ENCODE measurements at regions not wholly inside any gene's neighbourhood (a gene's known extent, or its start where the extent isn't known, plus 50 kb on each side); places are given as distances from the start of the nearest gene placed in this dataset.

DNA sequence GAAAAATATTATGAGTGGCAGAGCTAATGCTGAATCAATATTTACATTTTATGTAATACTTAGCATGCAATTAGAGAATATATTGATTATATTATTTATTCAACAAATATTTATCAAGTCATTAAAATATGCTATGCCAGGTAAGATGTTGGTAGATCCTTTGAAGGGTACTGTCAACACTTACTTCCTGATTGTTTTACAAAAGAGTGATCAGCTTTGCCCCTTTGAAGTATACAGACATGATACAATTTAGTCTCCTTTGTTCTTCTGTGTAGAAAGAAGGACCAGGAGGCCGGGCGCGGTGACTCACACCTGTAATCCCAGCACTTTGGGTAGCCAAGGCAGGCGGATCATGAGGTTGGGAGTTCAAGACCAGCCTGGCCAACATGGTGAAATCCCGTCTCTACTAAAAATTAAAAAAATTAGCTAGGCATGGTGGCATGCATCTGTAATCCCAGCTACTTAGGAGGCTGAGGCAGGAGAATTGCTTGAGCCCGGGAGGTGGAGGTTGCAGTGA, 73.9 kb upstream of the IFNG-AS1 start:
- DNase-seq = no peak

DNA sequence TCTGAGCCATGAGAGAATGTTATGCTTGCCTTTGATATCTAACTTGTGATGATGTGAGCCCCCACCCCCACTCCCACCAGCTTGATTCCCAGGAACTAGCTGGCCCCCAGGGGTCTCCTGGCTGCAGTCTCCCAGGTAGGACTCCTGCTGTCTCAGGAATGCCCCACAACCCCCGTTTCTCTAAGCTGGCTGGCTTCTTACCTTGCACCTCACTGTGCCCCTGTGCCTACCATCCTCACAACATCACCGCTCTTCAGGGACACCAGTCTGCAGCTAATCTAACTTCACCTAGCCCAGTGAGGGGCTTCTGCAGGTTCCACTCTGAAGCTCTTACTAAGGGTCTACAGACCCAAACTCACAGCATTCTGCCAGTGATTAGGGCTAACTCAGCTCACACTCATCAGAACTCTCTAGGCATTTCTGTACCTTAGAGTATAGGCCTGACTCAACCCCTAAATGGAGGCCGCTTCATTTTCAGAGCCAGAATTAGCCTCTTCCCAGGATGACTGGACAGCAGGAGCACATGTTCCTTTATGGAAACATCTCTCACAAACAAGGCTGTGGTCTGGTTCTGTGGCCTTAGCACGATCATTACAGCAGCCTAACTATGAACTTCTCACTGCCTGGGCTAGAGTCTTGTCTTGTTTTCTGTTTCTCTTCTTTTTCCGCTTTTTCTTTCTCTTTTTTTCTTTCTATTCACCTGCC, 72.8 kb upstream of the IFNG-AS1 start:
- DNase-seq = no peak

DNA sequence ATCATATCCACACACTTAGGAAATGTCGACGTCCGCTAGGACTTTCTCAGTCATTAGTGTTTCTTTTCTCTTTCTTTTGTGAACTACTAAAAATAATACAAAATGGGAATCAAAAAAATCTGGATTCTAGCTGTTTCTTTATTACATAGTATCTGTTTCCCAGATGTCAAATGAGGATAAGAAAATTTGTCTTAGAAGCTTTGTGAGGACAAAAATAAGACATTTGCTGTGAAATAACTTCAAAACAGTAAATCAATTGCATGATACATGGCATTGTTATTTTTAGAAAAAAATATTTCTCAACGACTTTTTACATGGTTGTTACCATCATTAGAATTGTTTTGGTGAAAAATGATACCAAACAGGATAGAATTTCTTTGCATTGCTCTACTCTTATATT, 71.4 kb upstream of the IFNG-AS1 start:
- no peak for DNase-seq

DNA sequence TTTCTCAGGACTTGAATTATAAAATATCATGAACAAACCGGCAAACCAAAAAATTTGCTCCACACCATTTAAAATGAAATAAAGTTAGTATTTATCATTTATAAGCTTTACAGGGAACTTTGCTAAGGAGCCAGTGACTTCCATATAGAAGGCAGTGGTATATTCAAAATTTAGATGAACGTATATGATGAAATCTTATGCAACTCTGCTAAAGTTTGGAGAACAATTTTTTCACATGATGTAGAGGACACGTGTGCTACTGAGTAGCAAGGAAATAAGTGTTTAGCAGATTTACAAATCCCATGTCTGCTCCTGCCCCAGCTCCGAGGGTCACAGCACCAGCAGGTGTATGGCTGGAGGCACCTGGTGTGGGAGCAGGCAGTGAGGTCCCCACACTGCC, 70.8 kb upstream of the IFNG-AS1 start:
- DNase-seq = no peak

DNA sequence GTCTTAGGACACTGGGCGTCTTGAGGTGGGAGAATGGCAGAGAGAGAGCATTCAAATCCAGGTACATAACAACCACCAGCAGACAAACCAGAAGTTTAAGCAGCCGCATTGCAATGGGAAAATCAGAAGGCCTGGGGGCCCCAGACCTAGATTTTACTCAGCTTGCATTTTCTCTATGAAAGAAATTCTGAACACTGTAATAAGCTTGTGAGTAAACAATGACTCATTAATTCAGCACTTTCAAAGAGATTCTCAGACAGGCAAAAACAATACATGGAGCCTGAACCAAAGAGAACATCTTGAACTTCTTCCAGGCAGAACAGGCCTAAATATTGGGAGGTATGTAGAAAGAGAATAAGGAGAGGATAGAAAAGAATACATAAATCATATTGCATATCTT, 69.8 kb upstream of the IFNG-AS1 start:
- no peak for DNase-seq

DNA sequence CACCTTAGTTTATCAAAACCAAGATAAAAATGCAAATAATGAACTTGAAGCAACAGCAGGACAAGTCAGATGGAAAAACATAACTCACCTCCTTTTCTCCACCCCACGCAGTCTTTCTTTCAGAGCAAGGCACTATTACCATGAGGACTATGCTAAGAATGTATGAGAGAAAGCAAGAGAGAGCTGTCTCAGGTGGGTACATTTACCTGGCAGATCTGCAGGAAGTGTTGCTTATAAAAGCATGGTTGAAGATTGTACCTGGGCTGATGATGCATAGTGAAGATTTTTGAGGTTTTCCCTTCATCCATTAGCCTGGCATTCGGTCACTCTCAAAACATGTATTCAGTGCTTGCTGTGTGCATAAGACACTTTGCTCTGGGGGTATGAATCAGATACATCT, 68.8 kb upstream of the IFNG-AS1 start:
- DNase-seq = no peak

DNA sequence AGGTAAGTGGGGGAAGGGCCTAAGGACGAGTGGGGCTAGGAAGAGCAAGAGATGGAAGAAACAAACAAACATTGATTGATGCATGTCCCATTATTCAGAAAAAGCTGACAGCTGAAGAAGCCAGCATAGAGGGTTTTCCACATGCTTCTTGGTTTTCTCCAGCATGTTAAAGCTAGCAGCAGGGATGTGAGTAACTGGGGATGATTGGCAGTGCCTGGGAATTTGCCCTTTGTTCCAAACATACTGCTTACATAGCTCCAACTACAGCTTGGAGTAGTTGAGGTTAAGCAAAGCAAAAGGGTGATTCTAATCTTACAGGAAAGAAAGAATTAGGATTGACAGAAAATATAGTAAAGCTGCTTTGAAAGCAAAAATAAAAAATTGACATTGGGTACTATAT, 68.0 kb upstream of the IFNG-AS1 start:
- no peak for DNase-seq

DNA sequence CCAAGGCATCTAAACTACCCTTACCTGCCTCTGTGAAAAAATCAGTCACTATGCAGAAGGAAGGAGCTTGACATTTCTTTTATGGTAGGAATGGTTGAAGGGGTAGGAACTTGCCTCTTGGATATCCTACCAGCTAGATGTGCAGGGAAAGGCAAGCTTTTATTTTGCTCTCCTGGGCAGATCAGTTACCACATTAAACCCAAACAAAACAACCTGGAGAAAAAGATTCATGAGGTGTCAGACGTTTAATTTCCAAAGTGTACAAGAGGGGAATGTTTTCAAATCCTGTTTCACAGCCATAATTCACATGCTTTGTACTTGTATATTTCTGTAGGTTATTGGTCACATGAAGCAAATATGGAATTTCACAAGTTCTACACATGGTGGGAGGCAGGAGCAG, 67.0 kb upstream of the IFNG-AS1 start:
- DNase-seq = no peak

DNA sequence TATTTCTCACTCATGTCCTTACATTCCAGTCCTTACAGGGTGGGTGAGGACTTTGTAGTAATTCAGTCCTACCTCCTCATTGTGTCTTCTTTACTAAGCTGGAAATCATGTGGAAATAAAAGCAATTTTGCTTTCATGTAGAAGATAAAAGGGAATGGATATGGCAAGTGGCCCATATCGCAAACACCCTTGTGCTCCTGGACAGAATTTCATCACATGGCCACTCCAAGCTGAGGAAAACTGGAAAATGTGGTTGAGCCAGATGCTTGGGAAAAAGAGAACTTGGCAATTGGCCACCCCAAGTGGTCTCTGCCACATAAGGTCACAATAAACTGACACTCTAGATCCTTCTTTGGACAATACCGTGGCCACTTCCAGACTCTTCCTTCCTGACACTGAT, 64.2 kb upstream of the IFNG-AS1 start:
- DNase-seq = peak; percentile 19

DNA sequence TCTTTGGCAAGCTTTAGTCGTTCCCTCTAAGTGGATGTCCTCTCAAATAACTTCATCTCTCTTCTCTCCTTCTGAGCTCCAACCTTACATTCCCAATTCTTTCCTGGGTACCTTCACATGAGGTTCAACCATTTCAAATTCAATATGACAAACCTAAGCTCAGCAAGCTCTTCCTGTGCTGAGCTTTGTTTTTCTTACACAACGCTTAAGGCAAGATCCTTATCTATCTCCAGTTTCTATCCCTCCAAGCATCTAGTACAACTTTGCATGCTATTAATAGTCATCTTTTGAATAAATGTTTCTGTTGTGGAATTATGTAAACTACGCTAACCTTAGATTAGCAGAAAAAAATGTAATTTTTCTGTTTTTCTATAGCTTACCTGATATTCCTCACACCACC, 63.7 kb upstream of the IFNG-AS1 start:
- no peak for DNase-seq

DNA sequence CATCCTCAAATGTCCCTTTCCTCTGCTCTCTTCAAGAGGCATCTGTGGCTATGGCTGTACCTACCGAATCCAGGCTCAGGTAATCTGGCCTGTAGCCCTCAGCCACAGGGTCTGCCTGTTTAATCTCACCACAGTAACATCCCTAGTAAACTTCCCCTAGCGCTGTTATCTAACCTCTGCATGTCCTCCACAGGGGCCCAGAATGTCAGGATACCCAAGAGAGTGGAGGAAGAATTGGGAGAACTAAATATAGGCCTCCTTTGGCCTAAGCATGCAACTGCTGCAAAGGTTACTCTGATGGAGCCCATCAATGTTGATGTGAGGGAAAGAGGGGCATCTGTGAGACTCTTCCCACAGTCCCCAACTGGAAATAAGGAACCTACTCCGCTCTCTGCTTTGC, 63.2 kb upstream of the IFNG-AS1 start:
- DNase-seq = no peak

DNA sequence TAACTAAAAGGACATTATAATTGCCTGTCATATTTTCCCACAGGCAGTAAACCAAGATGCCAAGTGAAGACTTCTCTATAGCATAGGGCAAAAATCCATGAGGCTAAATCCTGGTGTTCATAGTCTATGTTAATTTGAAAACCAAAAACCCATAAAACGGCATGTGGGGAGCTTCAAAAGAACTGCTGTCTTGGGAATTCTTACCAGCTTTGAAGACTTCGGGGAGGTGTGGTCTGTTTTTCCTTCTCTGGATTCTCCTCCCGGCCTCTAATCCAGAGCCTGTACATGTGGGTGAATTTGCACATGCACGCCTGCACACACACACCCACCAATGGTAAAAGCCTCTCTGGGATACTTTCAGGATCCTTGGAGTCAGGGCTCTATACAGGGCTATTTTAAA, 61.9 kb upstream of the IFNG-AS1 start:
- DNase-seq = no peak

DNA sequence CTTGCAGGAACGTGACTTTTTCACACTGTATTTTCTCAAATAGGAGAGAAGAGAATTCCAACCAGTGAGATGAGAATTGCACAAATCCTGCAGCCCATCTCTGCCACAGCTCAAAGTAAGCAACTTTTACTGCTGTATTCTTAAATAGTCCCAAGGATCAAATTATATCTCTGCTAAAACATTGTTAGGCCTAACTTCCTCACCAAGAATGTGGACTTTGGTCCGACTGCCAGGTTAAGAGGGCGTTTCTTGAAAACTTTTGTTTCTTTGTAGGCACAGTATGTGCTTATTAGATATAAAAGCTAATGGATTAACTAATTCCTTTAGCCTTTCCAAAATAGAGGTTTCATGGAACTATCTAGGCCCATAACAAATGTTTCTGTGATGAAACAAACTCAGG, 61.4 kb upstream of the IFNG-AS1 start:
- no peak for DNase-seq

DNA sequence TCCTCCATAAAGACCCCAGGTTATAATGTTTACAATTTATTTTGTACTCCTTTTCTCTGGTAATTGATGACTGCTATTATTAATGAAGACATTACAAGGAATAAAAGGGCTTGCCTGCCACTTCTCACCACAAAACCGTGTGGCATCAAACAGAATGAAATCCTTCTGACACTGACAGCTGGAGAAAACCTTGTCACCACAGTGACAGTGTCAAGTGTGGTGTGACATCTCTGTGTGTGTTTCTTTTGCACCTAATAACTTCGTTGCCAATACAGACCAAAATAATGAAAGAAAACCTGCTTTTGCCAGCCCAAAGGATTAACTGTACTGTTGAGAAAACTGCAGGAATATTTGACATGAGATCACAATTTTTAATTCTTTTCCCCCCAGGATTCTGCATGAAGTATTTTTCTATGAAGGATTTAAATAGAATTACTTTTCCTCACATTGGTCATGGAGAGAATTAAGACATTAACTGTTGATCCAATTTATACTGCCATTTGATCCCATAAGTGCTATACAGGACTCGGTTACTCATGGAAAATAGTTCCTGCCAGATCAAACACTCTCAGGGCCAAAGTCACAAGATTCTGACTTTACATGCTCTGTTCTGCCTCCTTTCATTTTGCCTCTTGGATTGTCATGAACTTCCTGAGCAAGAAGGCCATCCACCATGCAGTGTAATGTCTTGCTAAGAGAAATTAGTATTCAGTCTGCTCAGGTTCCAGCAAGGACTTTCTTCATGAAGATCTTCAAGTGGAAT, 60.4 kb upstream of the IFNG-AS1 start:
- DNase-seq = no peak

DNA sequence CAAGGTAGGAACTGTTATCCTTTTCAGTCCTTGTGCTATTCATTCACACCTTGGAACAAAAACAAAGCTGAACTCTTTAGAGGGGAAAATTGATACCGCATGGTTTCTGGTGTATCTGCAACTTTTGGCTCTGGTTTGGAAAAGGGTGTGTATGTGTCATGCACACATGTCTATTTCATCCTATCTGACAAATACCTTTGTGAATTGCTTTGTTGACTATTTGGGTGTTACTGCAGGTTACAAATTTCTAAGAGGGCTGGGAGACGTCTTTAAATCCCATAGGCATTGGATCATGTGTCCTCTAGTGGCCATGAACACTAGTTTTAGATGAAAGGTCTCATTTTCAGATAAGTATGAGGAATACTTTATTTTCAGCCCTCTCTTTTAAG, 59.9 kb upstream of the IFNG-AS1 start:
- DNase-seq = no peak

DNA sequence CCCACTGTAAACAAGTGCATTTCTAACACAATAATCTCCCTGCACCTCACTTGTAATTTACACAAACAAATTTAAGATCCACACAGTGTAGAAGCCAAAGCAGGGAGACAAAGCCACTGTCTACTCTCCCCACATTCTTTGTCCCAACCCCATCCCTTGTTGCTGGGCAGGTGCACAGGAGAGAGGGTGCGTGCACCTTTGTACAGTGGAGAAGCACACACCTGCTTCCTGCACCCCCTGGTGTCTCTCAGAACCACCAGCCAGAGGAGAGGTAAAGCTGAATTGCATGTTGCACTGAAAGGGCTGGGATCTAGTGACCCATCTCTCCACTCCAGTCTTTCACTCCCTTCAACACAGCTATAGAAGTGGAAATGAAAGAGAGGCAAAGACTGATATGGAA, 51.4 kb upstream of the IFNG-AS1 start:
- no peak for DNase-seq

Data from NCI-H1048 (cell line).